HL-60 (cell line): ENCODE measurements at regions not wholly inside any gene's neighbourhood (a gene's known extent, or its start where the extent isn't known, plus 50 kb on each side); places are given as distances from the start of the nearest gene placed in this dataset.

Experiments
- GABPA ChIP-seq: IDR thresholded peaks from 2 replicates; pipeline ENCODE4 v1.6.1; 2012; ENCODE audit warnings: low read depth
- POLR2AphosphoS5 ChIP-seq: IDR thresholded peaks from 2 replicates; pipeline ENCODE4 v1.6.1; 2012; ENCODE audit warnings: low read depth
- SPI1 ChIP-seq: IDR thresholded peaks from 2 replicates; pipeline ENCODE4 v1.6.1; 2012; ENCODE audit warnings: low read depth, mild to moderate bottlenecking, borderline replicate concordance
- TF ChIP-seq, protein P1 (sequence below): IDR thresholded peaks from 2 replicates; pipeline ENCODE4 v1.6.1; 2012; ENCODE audit warnings: low read depth; ENCODE audit not compliant: insufficient replicate concordance
- TF ChIP-seq, protein P2 (sequence below): IDR thresholded peaks from one replicate; pipeline ENCODE4 v1.5.1; 2011; ENCODE audit warnings: low read length, control low read depth, inconsistent platforms; ENCODE audit not compliant: insufficient read depth

DNA sequence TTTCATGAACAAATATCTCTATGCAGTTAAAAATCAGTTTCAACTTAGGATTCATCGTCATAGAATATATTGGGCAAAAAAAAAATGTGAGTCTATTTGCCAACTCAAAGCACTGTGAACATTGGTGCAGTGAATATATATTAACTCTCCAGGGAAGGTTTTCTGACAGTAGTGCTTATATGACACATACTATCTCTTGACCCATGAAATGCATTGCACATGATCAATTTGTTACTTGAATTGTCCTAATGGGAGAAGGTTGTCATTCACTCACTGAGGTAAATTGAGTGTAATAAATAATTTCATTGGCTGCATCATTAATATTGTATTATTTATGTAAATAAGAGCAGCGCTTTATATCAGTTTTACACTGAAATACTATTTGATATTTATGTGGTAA lies 2458.5 kb downstream of the ARAP2 start:
- TF ChIP-seq, protein P1, sequence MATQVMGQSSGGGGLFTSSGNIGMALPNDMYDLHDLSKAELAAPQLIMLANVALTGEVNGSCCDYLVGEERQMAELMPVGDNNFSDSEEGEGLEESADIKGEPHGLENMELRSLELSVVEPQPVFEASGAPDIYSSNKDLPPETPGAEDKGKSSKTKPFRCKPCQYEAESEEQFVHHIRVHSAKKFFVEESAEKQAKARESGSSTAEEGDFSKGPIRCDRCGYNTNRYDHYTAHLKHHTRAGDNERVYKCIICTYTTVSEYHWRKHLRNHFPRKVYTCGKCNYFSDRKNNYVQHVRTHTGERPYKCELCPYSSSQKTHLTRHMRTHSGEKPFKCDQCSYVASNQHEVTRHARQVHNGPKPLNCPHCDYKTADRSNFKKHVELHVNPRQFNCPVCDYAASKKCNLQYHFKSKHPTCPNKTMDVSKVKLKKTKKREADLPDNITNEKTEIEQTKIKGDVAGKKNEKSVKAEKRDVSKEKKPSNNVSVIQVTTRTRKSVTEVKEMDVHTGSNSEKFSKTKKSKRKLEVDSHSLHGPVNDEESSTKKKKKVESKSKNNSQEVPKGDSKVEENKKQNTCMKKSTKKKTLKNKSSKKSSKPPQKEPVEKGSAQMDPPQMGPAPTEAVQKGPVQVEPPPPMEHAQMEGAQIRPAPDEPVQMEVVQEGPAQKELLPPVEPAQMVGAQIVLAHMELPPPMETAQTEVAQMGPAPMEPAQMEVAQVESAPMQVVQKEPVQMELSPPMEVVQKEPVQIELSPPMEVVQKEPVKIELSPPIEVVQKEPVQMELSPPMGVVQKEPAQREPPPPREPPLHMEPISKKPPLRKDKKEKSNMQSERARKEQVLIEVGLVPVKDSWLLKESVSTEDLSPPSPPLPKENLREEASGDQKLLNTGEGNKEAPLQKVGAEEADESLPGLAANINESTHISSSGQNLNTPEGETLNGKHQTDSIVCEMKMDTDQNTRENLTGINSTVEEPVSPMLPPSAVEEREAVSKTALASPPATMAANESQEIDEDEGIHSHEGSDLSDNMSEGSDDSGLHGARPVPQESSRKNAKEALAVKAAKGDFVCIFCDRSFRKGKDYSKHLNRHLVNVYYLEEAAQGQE: no peak
- TF ChIP-seq, protein P2, sequence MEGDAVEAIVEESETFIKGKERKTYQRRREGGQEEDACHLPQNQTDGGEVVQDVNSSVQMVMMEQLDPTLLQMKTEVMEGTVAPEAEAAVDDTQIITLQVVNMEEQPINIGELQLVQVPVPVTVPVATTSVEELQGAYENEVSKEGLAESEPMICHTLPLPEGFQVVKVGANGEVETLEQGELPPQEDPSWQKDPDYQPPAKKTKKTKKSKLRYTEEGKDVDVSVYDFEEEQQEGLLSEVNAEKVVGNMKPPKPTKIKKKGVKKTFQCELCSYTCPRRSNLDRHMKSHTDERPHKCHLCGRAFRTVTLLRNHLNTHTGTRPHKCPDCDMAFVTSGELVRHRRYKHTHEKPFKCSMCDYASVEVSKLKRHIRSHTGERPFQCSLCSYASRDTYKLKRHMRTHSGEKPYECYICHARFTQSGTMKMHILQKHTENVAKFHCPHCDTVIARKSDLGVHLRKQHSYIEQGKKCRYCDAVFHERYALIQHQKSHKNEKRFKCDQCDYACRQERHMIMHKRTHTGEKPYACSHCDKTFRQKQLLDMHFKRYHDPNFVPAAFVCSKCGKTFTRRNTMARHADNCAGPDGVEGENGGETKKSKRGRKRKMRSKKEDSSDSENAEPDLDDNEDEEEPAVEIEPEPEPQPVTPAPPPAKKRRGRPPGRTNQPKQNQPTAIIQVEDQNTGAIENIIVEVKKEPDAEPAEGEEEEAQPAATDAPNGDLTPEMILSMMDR: no peak
- TF ChIP-seq GABPA: no peak
- TF ChIP-seq POLR2AphosphoS5: no peak
- no peak for TF ChIP-seq SPI1
